Left lung (tissue), 4 donors: ENCODE measurements at regions not wholly inside any gene's neighbourhood (a gene's known extent, or its start where the extent isn't known, plus 50 kb on each side); places are given as distances from the start of the nearest gene placed in this dataset.
A peak's percentile ranks its signal among the peaks of the same experiment; 100 is the strongest.

Source experiments
- ATAC-seq: fragments of 200-7000 bp; cut with Tn5 transposase; one replicate; pipeline ENCODE4 v1.9.1; 2020; ENCODE audit warnings: moderate library complexity
- DNase-seq, 4 donors: peaks; one replicate each; pipeline ENCODE4 v3.0.0-alpha.2; 2013 to 2020
- H3K27ac ChIP-seq, 2 donors: fragments of 200-600 bp; sonication (generic) in 1 of 2; one replicate each; pipeline versions ENCODE4 v1.5.0 to v1.8.0; 2020 to 2021
- H3K27me3 ChIP-seq, 2 donors: fragments of 200-600 bp; sonication (generic) in 1 of 2; one replicate each; pipeline versions ENCODE4 v1.5.0 to v1.8.0; 2020 to 2021
- H3K36me3 ChIP-seq, 2 donors: fragments of 200-600 bp; sonication (generic) in 1 of 2; one replicate each; pipeline versions ENCODE4 v1.5.0 to v1.8.0; 2020 to 2021
- H3K4me1 ChIP-seq, 2 donors: fragments of 200-600 bp; one replicate each; pipeline ENCODE4 v1.8.0; 2021
- H3K4me3 ChIP-seq, 2 donors: fragments of 200-600 bp; sonication (generic) in 1 of 2; one replicate each; pipeline versions ENCODE4 v1.5.0 to v1.8.0; 2020 to 2021; ENCODE audit warnings: mild to moderate bottlenecking in 1 of 2
- H3K9me3 ChIP-seq, 2 donors: fragments of 200-600 bp; sonication (generic) in 1 of 2; one replicate each; pipeline versions ENCODE4 v1.5.0 to v1.8.0; 2020 to 2021
- intact Hi-C, 2 donors: fragments of 100-400 bp; cut with DNase I; formaldehyde crosslinking; loops; one replicate each; pipeline versions ENCODE4 v1.11.2 to v1.14.2; 2022
- TF ChIP-seq, protein P1 (sequence below), 2 donors: fragments of 200-600 bp; sonication (generic) in 1 of 2; IDR thresholded peaks; one replicate each; pipeline versions ENCODE4 v1.5.0 to v1.8.0; 2021; ENCODE audit warnings: antibody characterized with exemption in 2 of 2
- donor health status: DM: no; HTN: yes; CAD: no.
- donor health status: DM: no; HTN: no; CAD: no.

GRCh38 chr11:82610671-82611070 lies 123.0 kb downstream of the FAM181B start:
- Histone ChIP-seq H3K36me3 (no peaks in the 10 kb centered on the region), H3K4me3 (no peak overlapping the region), H3K9me3 (no peaks in the 10 kb centered on the region), H3K27me3 (no peaks in the 10 kb centered on the region), H3K4me1 (no peaks in the 10 kb centered on the region), H3K27ac (no peak overlapping the region)
- no peak for ATAC-seq
- TF ChIP-seq, protein P1, sequence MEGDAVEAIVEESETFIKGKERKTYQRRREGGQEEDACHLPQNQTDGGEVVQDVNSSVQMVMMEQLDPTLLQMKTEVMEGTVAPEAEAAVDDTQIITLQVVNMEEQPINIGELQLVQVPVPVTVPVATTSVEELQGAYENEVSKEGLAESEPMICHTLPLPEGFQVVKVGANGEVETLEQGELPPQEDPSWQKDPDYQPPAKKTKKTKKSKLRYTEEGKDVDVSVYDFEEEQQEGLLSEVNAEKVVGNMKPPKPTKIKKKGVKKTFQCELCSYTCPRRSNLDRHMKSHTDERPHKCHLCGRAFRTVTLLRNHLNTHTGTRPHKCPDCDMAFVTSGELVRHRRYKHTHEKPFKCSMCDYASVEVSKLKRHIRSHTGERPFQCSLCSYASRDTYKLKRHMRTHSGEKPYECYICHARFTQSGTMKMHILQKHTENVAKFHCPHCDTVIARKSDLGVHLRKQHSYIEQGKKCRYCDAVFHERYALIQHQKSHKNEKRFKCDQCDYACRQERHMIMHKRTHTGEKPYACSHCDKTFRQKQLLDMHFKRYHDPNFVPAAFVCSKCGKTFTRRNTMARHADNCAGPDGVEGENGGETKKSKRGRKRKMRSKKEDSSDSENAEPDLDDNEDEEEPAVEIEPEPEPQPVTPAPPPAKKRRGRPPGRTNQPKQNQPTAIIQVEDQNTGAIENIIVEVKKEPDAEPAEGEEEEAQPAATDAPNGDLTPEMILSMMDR (IDR thresholded peaks at IDR 0.05), result no peak
- intact Hi-C loops, result no loop called here
- DNase-seq, result no peak

GRCh38 chr11:82606738-82607137 lies 126.9 kb downstream of the FAM181B start:
- ATAC-seq, result no peak
- Histone ChIP-seq H3K27ac (no peak overlapping the region), H3K9me3 (no peaks in the 10 kb centered on the region), H3K27me3 (no peaks in the 10 kb centered on the region), H3K4me1 (no peaks in the 10 kb centered on the region), H3K4me3 (no peak overlapping the region), H3K36me3 (no peaks in the 10 kb centered on the region)
- TF ChIP-seq, protein P1 (IDR thresholded peaks at IDR 0.05), result no peak
- DNase-seq, result no peak
- intact Hi-C loops, result no loop called here

- DNase-seq (peak in 1 of 4 donors; percentile 4), ATAC-seq (no peak)
- TF ChIP-seq, protein P1 (IDR thresholded peaks at IDR 0.05), result no peak
- no peak overlapping the region for H3K4me3 ChIP-seq
- no peaks in the 10 kb centered on the region for H3K9me3 ChIP-seq
- no peak overlapping the region for H3K27ac ChIP-seq
- intact Hi-C loops, result no loop called here
- no peaks in the 10 kb centered on the region for H3K4me1 ChIP-seq
- no peaks in the 10 kb centered on the region for H3K27me3 ChIP-seq
- H3K36me3 ChIP-seq, result no peaks in the 10 kb centered on the region
These were observed 132.0 kb downstream of the FAM181B start for GRCh38 chr11:82601711-82602110.

- TF ChIP-seq, protein P1 (IDR thresholded peaks at IDR 0.05), result no peak
- no peak overlapping the region for H3K27ac ChIP-seq
- DNase-seq (peak in 1 of 4 donors; percentile 14), ATAC-seq (no peak)
- H3K4me1 ChIP-seq, result no peaks in the 10 kb centered on the region
- intact Hi-C loops, result no loop called here
- no peaks in the 10 kb centered on the region for H3K36me3 ChIP-seq
- H3K27me3 ChIP-seq, result no peaks in the 10 kb centered on the region
- H3K4me3 ChIP-seq, result no peak overlapping the region
- no peaks in the 10 kb centered on the region for H3K9me3 ChIP-seq
These were observed 133.8 kb downstream of the FAM181B start for GRCh38 chr11:82599836-82600235.

DNA sequence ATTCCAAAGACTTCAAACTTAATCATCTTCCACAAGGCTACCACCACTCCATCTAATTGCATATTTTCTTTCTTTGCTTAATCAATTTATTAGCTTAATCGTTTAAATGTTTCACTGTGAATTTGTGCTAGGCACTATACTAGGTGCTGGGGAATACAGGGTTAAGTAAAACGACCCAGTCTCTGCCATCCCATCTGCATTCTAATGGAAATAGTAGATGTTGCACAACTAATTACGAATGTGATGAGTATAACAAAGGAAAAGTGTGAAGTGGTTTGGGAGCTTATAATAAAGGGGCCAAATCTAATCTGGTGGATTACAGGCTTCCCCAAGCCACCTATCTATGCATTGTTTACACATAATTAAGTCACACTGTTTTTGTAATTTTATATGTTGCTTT lies 147.1 kb downstream of the FAM181B start:
- intact Hi-C loops, result no loop called here
- Histone ChIP-seq H3K4me1 (no peaks in the 10 kb centered on the region), H3K27ac (no peak overlapping the region), H3K27me3 (no peaks in the 10 kb centered on the region), H3K36me3 (no peaks in the 10 kb centered on the region), H3K9me3 (no peaks in the 10 kb centered on the region), H3K4me3 (no peak overlapping the region)
- TF ChIP-seq, protein P1 (IDR thresholded peaks at IDR 0.05), result no peak
- DNase-seq, result no peak
- ATAC-seq, result no peak
